ENCODE measurements at regions not wholly inside any gene's neighbourhood (a gene's known extent, or its start where the extent isn't known, plus 50 kb on each side); places are given as distances from the start of the nearest gene placed in this dataset.

- Histone ChIP-seq H3K27me3 (ENCODE audit: control insufficient read depth, insufficient read depth, low read length) (no peaks in the 10 kb centered on the region), H3K36me3 (ENCODE audit: control insufficient read depth, insufficient read depth, low read length) (no peaks in the 10 kb centered on the region), H3K4me3 (ENCODE audit: low read depth, low read length) (no peak overlapping the region)
- TF ChIP-seq CTCF (IDR thresholded peaks at IDR 0.05; ENCODE audit: insufficient read depth, low read length, poor library complexity, severe bottlenecking), result no peak
- no peak for DNase-seq (ENCODE audit: low read depth)
Observed at GRCh38 chr12:16692099-16692498, 86.1 kb upstream of the LMO3 start.

GRCh38 chr12:16691624-16692023, 85.7 kb upstream of the LMO3 start:
- TF ChIP-seq CTCF (IDR thresholded peaks at IDR 0.05; ENCODE audit: insufficient read depth, low read length, poor library complexity, severe bottlenecking), result no peak
- no peaks in the 10 kb centered on the region for H3K36me3 ChIP-seq (ENCODE audit: control insufficient read depth, insufficient read depth, low read length)
- H3K27me3 ChIP-seq (ENCODE audit: control insufficient read depth, insufficient read depth, low read length), result no peaks in the 10 kb centered on the region
- no peak for DNase-seq (ENCODE audit: low read depth)
- no peak overlapping the region for H3K4me3 ChIP-seq (ENCODE audit: low read depth, low read length)

GRCh38 chr12:16688200-16688599, 82.2 kb upstream of the LMO3 start:
- TF ChIP-seq CTCF (IDR thresholded peaks at IDR 0.05; ENCODE audit: insufficient read depth, low read length, poor library complexity, severe bottlenecking), result no peak
- no peak overlapping the region for H3K4me3 ChIP-seq (ENCODE audit: low read depth, low read length)
- no peaks in the 10 kb centered on the region for H3K27me3 ChIP-seq (ENCODE audit: control insufficient read depth, insufficient read depth, low read length)
- DNase-seq (ENCODE audit: low read depth), result no peak
- H3K36me3 ChIP-seq (ENCODE audit: control insufficient read depth, insufficient read depth, low read length), result no peaks in the 10 kb centered on the region

- no peak for TF ChIP-seq CTCF (IDR thresholded peaks at IDR 0.05; ENCODE audit: insufficient read depth, low read length, poor library complexity, severe bottlenecking)
- Histone ChIP-seq H3K27me3 (ENCODE audit: control insufficient read depth, insufficient read depth, low read length) (no peaks in the 10 kb centered on the region), H3K4me3 (ENCODE audit: low read depth, low read length) (no peak overlapping the region), H3K36me3 (ENCODE audit: control insufficient read depth, insufficient read depth, low read length) (no peaks in the 10 kb centered on the region)
- no peak for DNase-seq (ENCODE audit: low read depth)
Observed at GRCh38 chr12:16685107-16685506, 79.1 kb upstream of the LMO3 start.

GRCh38 chr12:16681196-16681595, 75.2 kb upstream of the LMO3 start:
- Histone ChIP-seq H3K27me3 (ENCODE audit: control insufficient read depth, insufficient read depth, low read length) (no peaks in the 10 kb centered on the region), H3K36me3 (ENCODE audit: control insufficient read depth, insufficient read depth, low read length) (no peaks in the 10 kb centered on the region), H3K4me3 (ENCODE audit: low read depth, low read length) (no peak overlapping the region)
- TF ChIP-seq CTCF (IDR thresholded peaks at IDR 0.05; ENCODE audit: insufficient read depth, low read length, poor library complexity, severe bottlenecking), result no peak
- no peak for DNase-seq (ENCODE audit: low read depth)

- TF ChIP-seq CTCF (IDR thresholded peaks at IDR 0.05; ENCODE audit: insufficient read depth, low read length, poor library complexity, severe bottlenecking), result no peak
- no peak for DNase-seq (ENCODE audit: low read depth)
- H3K36me3 ChIP-seq (ENCODE audit: control insufficient read depth, insufficient read depth, low read length), result no peaks in the 10 kb centered on the region
- no peak overlapping the region for H3K4me3 ChIP-seq (ENCODE audit: low read depth, low read length)
- H3K27me3 ChIP-seq (ENCODE audit: control insufficient read depth, insufficient read depth, low read length), result no peaks in the 10 kb centered on the region
Observed at GRCh38 chr12:16675438-16675837, 69.5 kb upstream of the LMO3 start.
